IMR-90 (cell line): ENCODE measurements at regions not wholly inside any gene's neighbourhood (a gene's known extent, or its start where the extent isn't known, plus 50 kb on each side); places are given as distances from the start of the nearest gene placed in this dataset.

Experiments used
- CTCF ChIP-seq: conservative IDR thresholded peaks from 2 replicates; pipeline ENCODE4 v1.5.1; 2012; ENCODE audit warnings: mild to moderate bottlenecking, low read depth, low read length, improper control_type of control experiment
- ELK1 ChIP-seq: fragments of 150-350 bp; IDR thresholded peaks from 2 replicates; pipeline ENCODE4 v1.6.1; 2016; ENCODE audit warnings: low read depth, mild to moderate bottlenecking, low read length, moderate library complexity, borderline replicate concordance
- FOS ChIP-seq: fragments of 150-350 bp; IDR thresholded peaks from 2 replicates; pipeline ENCODE4 v1.6.1; 2016; ENCODE audit warnings: low read depth, low read length
- MAFK ChIP-seq: IDR thresholded peaks from 2 replicates; pipeline ENCODE4 v1.6.1; 2012; ENCODE audit warnings: low read depth, low read length, improper control_type of control experiment
- MAZ ChIP-seq: IDR thresholded peaks from 2 replicates; pipeline ENCODE4 v1.6.1; 2012; ENCODE audit warnings: low read depth, mild to moderate bottlenecking, low read length, improper control_type of control experiment, moderate library complexity, borderline replicate concordance
- MXI1 ChIP-seq: IDR thresholded peaks from 2 replicates; pipeline ENCODE4 v1.6.1; 2012; ENCODE audit warnings: low read depth, mild to moderate bottlenecking, low read length, moderate library complexity, borderline replicate concordance
- NFE2L2 ChIP-seq: fragments of 150-350 bp; IDR thresholded peaks from 2 replicates; pipeline ENCODE4 v1.6.1; 2016; ENCODE audit warnings: low read depth, mild to moderate bottlenecking, low read length
- POLR2A ChIP-seq: IDR thresholded peaks from 2 replicates; pipeline ENCODE4 v1.6.1; 2012; ENCODE audit warnings: mild to moderate bottlenecking, low read depth, low read length
- RAD21 ChIP-seq: IDR thresholded peaks from 2 replicates; pipeline ENCODE4 v1.6.1; 2012; ENCODE audit warnings: low read length, improper control_type of control experiment
- RCOR1 ChIP-seq: IDR thresholded peaks from 2 replicates; pipeline ENCODE4 v1.6.1; 2012; ENCODE audit warnings: mild to moderate bottlenecking, low read length, improper control_type of control experiment; ENCODE audit not compliant: insufficient replicate concordance
- RFX5 ChIP-seq: IDR thresholded peaks from 2 replicates; pipeline ENCODE4 v1.8.0; 2012; ENCODE audit warnings: low read depth, mild to moderate bottlenecking, low read length, moderate library complexity
- SMC3 ChIP-seq: fragments of 150-350 bp; IDR thresholded peaks from 2 replicates; pipeline ENCODE4 v1.6.1; 2016; ENCODE audit warnings: low read depth, mild to moderate bottlenecking, antibody characterized with exemption, low read length, moderate library complexity
- USF2 ChIP-seq: fragments of 150-350 bp; IDR thresholded peaks from 2 replicates; pipeline ENCODE4 v1.6.1; 2017; ENCODE audit warnings: mild to moderate bottlenecking, antibody characterized with exemption, low read length, low read depth

GRCh38 chr3:1828519-1828918 is 270.1 kb upstream of the CNTN4 start:
- TF ChIP-seq CTCF (no peak), RAD21 (no peak), POLR2A (no peak), NFE2L2 (no peak), MAZ (no peak), ELK1 (no peak), FOS (no peak), USF2 (no peak), SMC3 (no peak), MXI1 (no peak), RCOR1 (no peak), RFX5 (no peak), MAFK (no peak)
